GM19468 (cell line): ENCODE measurements at regions not wholly inside any gene's neighbourhood (a gene's known extent, or its start where the extent isn't known, plus 50 kb on each side); places are given as distances from the start of the nearest gene placed in this dataset.
"Not testable (repeated sequence)": the region's sequence is repeated elsewhere in the genome, so short reads cannot be mapped to it uniquely, and the experiment has no call there.

Experiments used
- ATAC-seq: cut with Tn5 transposase; IDR thresholded peaks from one replicate; pipeline ENCODE4 v1.9.1; 2021; ENCODE audit warnings: mild to moderate bottlenecking, moderate library complexity, moderate number of reproducible peaks; ENCODE audit not compliant: unreplicated experiment; ENCODE audit errors: extremely low read depth

DNA sequence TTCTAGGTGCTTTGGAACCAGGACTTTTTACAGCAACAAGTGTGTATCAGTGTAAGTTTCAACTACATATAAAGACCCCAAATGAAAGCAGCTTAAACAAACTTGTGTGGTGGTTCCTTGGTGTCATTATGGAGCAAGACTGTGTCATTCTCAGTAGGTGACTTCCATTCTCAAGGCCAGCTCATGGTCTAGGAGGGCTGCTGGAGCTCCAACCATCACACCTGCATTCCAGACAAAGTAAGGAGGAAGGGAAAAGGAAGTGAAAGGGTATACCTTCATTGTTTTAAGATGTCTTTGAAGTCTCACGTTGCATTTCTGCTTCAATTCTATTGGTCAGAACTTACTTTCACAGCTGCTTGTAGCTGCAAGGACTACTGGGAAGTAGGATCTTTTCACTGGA is 188.6 kb downstream of the C1orf94 start:
- ATAC-seq, result no peak

- no peak for ATAC-seq
Observed at GRCh38 chr1:34366875-34367624, 190.3 kb downstream of the C1orf94 start.

GRCh38 chr1:34367954-34368353 is 191.2 kb downstream of the C1orf94 start:
- ATAC-seq, result no peak

GRCh38 chr1:34369701-34370455 is 193.2 kb downstream of the C1orf94 start:
- no peak for ATAC-seq

- ATAC-seq, result no peak
Observed at GRCh38 chr1:34370748-34371147, 194.0 kb downstream of the C1orf94 start.

GRCh38 chr1:34371179-34371578 is 194.5 kb downstream of the C1orf94 start:
- not testable (repeated sequence) for ATAC-seq

DNA sequence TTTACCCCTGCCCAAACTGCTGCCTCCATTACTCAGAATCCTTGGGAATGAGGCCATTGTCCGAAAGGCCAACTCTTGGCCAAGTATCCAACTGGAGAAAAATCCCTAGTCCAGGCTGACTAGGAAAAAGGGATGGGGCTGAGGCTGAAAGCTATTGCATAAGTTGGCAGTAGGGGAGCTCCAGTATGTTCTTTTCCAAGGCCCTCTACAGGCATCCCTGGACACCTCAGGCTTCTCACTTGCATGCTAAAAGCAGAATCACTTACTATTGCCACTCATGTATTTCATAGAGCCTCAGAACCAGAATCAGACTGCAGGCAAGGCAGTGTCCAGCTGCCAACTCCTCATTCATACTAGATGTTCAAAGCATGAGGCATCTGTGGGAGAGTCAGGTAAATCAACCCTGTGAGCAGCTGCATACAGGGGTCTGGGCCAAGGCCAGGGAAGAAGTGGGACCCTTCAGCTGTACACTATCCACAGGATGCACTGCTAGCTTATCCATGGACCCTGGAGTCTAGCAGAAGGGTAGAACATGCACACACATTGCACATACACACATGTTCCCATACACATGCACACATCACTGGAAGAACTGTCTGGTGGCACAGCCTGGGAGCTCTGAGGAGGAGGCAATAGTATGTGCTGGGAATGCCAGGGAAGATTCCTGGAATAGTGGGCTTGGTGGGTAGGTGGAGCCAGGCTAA is 195.3 kb downstream of the C1orf94 start:
- ATAC-seq, result no peak

- ATAC-seq, result no peak
Observed at GRCh38 chr1:34372891-34373290, 196.2 kb downstream of the C1orf94 start.

DNA sequence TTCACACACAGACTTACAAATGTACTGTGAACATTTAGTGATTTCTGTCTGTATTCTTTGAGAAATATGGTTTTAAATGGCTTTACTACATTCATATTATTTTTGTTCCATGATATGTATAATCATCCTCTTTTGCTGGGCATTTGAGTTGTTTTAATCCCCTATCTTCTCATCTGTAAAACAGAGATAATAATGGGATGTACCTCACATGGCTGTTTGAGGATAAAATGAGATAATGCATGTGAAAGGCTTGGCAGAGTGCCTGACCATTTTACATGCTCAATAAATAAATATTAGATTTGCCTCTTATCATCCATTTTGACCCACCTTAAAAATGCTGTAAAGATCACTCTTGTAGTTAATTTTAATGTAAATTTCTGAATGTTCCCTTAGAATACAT is 197.2 kb downstream of the C1orf94 start:
- no peak for ATAC-seq

DNA sequence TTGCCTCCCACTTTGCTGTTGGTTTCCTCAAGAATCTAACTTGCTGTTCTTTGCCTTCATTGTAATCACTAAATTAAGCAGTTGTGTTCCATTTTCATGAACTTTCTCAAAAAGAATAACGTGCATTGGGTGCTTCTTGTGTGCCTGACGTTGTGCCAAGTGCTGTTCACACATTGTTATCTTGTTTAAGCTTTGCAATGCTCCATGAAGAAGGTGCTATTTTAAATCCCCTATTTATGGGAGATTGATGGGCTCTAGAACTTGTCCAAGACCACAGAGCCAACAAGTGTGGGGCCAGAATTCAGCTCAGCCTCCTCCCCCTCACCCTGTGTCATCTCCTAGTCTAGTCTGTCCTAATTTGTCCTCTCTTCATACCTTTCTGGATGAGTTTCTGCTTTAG is 199.8 kb downstream of the C1orf94 start:
- no peak for ATAC-seq

- ATAC-seq, result no peak
Observed at GRCh38 chr1:34378968-34379856, 202.5 kb downstream of the C1orf94 start.

GRCh38 chr1:34379911-34380310 is 203.2 kb downstream of the C1orf94 start:
- ATAC-seq, result no peak

DNA sequence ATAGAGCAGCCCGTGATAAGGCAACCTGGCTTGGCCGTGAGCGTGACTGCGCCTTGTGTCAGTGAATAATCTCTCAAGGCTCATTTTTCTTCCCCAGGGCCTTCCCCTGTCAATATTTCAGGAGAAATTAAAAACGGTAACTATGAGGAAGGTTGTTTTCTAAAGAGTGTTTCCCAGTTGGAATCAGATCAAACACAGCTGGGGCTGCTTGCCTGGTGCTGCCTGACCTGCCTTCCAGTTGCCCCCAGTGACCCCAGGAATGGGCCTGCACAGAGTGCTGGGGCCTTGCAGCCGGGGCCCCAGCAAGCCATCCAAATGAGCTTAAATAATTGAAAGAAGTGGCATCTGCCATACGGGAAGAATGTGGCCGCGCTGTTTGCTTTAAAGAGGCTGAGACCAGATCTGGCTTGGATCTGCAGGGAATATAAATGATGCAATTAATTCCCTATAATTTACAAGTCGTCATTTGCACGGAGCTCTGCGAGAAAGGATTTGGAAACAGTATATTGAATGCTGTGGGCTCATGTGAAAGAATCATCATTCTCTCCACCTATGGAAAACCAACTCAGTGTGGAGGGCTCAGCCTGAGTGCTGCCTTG is 203.9 kb downstream of the C1orf94 start:
- ATAC-seq, result no peak

DNA sequence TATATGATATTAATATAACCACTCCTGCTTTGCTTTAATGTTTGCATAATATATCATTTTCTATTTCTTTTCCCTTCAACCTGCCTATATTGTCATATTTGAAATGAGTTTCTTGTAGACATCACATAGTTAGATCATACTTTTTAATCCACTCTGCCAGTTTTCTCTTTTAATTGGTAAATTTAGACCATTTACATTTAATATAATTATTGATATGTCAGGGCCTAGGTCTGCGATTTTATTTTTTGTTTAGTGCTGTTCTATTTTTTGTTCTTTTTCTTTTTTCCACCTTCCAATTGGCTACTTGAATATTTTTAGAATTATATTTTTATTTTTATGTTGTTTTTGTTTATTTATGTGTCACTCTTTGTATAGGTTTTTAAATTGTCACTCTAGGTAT is 213.3 kb downstream of the C1orf94 start:
- ATAC-seq, result no peak

DNA sequence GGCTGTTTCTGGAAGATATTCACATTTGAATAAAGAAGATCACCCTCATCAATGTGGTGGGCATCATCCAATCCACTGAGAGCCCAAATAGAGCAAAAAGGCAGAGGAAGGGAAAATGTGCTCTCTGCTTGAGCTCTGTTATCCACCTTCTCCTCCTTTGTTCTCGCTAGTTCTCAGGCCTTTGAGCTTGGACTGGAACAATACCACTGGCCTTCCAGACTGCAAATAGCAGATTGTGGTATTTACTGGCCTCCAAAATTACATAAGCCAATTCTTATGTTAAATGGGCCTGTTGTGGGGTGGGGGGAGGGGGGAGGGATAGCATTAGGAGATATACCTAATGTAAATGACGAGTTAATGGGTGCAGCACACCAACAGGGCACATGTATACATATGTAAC is 219.3 kb downstream of the C1orf94 start:
- no peak for ATAC-seq

- ATAC-seq, result no peak
Observed at GRCh38 chr1:34398241-34398915, 221.7 kb downstream of the C1orf94 start.

GRCh38 chr1:34398916-34399275 is 222.2 kb downstream of the C1orf94 start:
- no peak for ATAC-seq

GRCh38 chr1:34400675-34401074 is 224.0 kb downstream of the C1orf94 start:
- no peak for ATAC-seq

DNA sequence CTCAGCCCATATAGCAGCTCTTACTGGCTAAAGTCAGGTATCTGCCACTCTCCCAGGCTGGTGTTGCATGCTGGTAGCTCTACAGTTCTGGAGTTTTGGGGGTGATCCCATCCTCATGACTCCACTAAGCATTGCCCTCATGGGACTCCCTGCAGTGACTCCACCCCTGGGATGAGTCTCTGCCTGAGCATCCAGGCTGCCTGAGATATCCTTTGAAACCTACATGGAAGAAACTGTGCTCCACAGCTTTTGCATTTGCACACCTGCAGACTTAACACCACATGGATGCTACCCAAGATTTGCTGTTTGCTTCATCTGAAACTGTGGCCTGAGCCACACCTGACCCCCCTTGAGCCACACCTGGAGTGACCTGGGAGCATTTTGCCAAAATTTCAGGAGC is 226.4 kb downstream of the C1orf94 start:
- ATAC-seq, result no peak
